ENCODE measurements at regions not wholly inside any gene's neighbourhood (a gene's known extent, or its start where the extent isn't known, plus 50 kb on each side); places are given as distances from the start of the nearest gene placed in this dataset.

DNA sequence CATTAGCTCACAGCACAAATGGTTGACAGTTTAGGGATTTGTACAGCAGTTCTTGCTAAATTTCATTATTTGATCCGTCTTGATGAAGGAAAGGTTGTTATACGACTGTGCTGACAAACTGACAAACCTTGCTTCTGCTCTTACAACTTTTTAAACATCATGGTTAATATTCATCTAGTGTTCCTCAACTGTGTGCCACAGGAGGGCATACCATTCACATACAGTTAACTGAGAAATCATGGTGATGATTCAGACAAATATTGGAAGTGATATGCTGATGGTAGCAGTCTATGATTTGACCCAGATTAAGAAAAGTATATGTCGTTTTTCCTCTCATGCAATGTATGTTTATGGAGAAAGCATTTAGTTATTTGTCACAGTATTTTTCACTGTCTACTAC lies 129.8 kb upstream of the FSIP2 start:
- no peaks in the 10 kb centered on the region for H3K27me3 ChIP-seq (ENCODE audit: control insufficient read depth in 2 of 2, insufficient read depth in 2 of 2, low read length in 2 of 2)
- no peaks in the 10 kb centered on the region for H3K79me2 ChIP-seq (ENCODE audit: control insufficient read depth, insufficient read depth, low read length)
- no peak overlapping the region for H3K9ac ChIP-seq (ENCODE audit: insufficient read depth in 1 of 2, low read depth in 2 of 2, low read length in 2 of 2)
- BruUV-seq (replicated peaks) = no TSS peak
- no peak overlapping the region for H3K4me2 ChIP-seq (ENCODE audit: insufficient read depth, low read length)
- CTCF ChIA-PET (ENCODE audit: low intra/inter-chr PET ratio) = no interaction called here
- no peak for TF ChIP-seq HDAC2 (IDR thresholded peaks at IDR 0.05)
- TF ChIP-seq RAD21 (CRISPR knock-in tag; conservative IDR thresholded peaks at IDR 0.05 in 1 of 2, IDR thresholded peaks at IDR 0.05 in 1 of 2) = 0 out of 4 replicates have a peak, but pooled peaks of 1 of the 2 experiments have one; percentile 10
- H4K20me1 ChIP-seq (replicated peaks; ENCODE audit: control insufficient read depth, insufficient read depth, low read length) = no peaks in the 10 kb centered on the region
- WGBS (ENCODE audit: insufficient coverage, low coverage, missing lambda C conversion rate) = 3% methylated on average over 3 of the region's 3 CpGs
- no peak overlapping the region for H3K4me3 ChIP-seq
- no peaks in the 10 kb centered on the region for H3K36me3 ChIP-seq (ENCODE audit: control insufficient read depth, insufficient read depth, low read length)
- in situ Hi-C loops (cut with MboI) (no loop called here), intact Hi-C loops (cut with micrococcal nuclease) (no loop called here)
- no peak for FAIRE-seq
- H3K27ac ChIP-seq (ENCODE audit: extremely low read depth, low read depth, low read length) = no peak overlapping the region
- no peaks in the 10 kb centered on the region for H3K4me1 ChIP-seq (replicated peaks in 1 of 2; ENCODE audit: control insufficient read depth in 2 of 2, insufficient read depth in 2 of 2, low read length in 2 of 2)
- DNase-seq (ENCODE audit: extremely low read depth in 1 of 4, low spot score in 3 of 4) = no peak
- POLR2A ChIA-PET = no interaction called here
- no peaks in the 10 kb centered on the region for H3K9me3 ChIP-seq (replicated peaks; ENCODE audit: control insufficient read depth, insufficient read depth, low read depth, low read length)
- H2AFZ ChIP-seq (ENCODE audit: low read depth, low read length) = no peak overlapping the region
- ATAC-seq = no peak
- H3K9me1 ChIP-seq (ENCODE audit: control insufficient read depth, insufficient read depth, low read length) = no peaks in the 10 kb centered on the region

DNA sequence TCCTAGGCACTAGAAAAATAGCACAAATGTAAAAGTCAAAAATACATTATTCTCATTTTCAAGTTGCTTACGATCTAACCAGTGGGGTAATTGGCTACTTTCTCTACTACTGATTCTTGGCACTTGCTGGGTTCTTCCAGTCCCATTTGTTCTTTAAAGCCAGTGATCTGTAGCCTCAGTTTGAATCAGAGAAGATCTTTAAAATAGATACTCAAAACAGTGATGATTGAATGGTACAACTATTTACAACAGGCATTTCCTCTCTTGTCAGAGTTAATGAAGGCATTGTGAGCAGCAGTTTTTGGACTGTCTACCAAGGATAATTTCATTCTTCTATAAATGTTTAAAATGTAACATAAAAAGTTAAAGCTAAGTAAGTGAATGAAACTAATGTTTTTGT lies 128.3 kb upstream of the FSIP2 start:
- CTCF ChIA-PET (ENCODE audit: low intra/inter-chr PET ratio) = no interaction called here
- WGBS (ENCODE audit: insufficient coverage, low coverage, missing lambda C conversion rate) = 6% methylated on average over 1 of the region's 1 CpG
- BruUV-seq (replicated peaks) = no TSS peak

More for the DNA sequence above, 128.3 kb upstream of the FSIP2 start:
- ATAC-seq (no peak), FAIRE-seq (no peak), DNase-seq (ENCODE audit: extremely low read depth in 1 of 4, low spot score in 3 of 4) (no peak)
- Histone ChIP-seq H3K4me3 (no peak overlapping the region), H3K4me2 (ENCODE audit: insufficient read depth, low read length) (no peak overlapping the region), H4K20me1 (replicated peaks; ENCODE audit: control insufficient read depth, insufficient read depth, low read length) (no peaks in the 10 kb centered on the region), H3K36me3 (ENCODE audit: control insufficient read depth, insufficient read depth, low read length) (no peaks in the 10 kb centered on the region), H3K4me1 (replicated peaks in 1 of 2; ENCODE audit: control insufficient read depth in 2 of 2, insufficient read depth in 2 of 2, low read length in 2 of 2) (no peaks in the 10 kb centered on the region), H2AFZ (ENCODE audit: low read depth, low read length) (no peak overlapping the region), H3K27me3 (ENCODE audit: control insufficient read depth in 2 of 2, insufficient read depth in 2 of 2, low read length in 2 of 2) (no peaks in the 10 kb centered on the region), H3K9me3 (replicated peaks; ENCODE audit: control insufficient read depth, insufficient read depth, low read depth, low read length) (no peaks in the 10 kb centered on the region; the same call in 1 of the 2 replicates), H3K9me1 (ENCODE audit: control insufficient read depth, insufficient read depth, low read length) (no peaks in the 10 kb centered on the region), H3K27ac (ENCODE audit: extremely low read depth, low read depth, low read length) (no peak overlapping the region), H3K79me2 (ENCODE audit: control insufficient read depth, insufficient read depth, low read length) (no peaks in the 10 kb centered on the region), H3K9ac (ENCODE audit: insufficient read depth in 1 of 2, low read depth in 2 of 2, low read length in 2 of 2) (no peak overlapping the region)
- TF ChIP-seq HNRNPH1 (optimal IDR thresholded peaks at IDR 0.05; ENCODE audit: low read depth, low read length) (no peak), RBM15 (IDR thresholded peaks at IDR 0.05; ENCODE audit: insufficient read depth, low read length) (no peak), CREBBP (IDR thresholded peaks at IDR 0.05; ENCODE audit: low read depth, low read length) (no peak), FOXA1 (IDR thresholded peaks at IDR 0.05; ENCODE audit: borderline replicate concordance) (no peak), EGR1 (conservative IDR thresholded peaks at IDR 0.05) (no peak), SNRNP70 (optimal IDR thresholded peaks at IDR 0.05; ENCODE audit: low read depth, low read length) (no peak), SMARCB1 (IDR thresholded peaks at IDR 0.05; ENCODE audit: insufficient read length, low read depth) (no peak)
- TF ChIP-seq, protein P1, sequence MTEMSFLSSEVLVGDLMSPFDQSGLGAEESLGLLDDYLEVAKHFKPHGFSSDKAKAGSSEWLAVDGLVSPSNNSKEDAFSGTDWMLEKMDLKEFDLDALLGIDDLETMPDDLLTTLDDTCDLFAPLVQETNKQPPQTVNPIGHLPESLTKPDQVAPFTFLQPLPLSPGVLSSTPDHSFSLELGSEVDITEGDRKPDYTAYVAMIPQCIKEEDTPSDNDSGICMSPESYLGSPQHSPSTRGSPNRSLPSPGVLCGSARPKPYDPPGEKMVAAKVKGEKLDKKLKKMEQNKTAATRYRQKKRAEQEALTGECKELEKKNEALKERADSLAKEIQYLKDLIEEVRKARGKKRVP (CRISPR knock-in tag; IDR thresholded peaks at IDR 0.05) = no peak
- intact Hi-C loops (cut with micrococcal nuclease) (no loop called here), in situ Hi-C loops (cut with MboI) (no loop called here)
- POLR2A ChIA-PET = no interaction called here
